GM12874 (cell line): ENCODE measurements at regions not wholly inside any gene's neighbourhood (a gene's known extent, or its start where the extent isn't known, plus 50 kb on each side); places are given as distances from the start of the nearest gene placed in this dataset.

Experiments used
- CTCF ChIP-seq: IDR thresholded peaks from 2 replicates; pipeline ENCODE4 v1.5.1; 2011; ENCODE audit warnings: low read depth, mild to moderate bottlenecking, control low read depth, low read length, moderate library complexity; ENCODE audit not compliant: insufficient read depth

- TF ChIP-seq CTCF: no peak
Measured at GRCh38 chr14:98350213-98350612, 921.8 kb downstream of the BCL11B start.

GRCh38 chr14:98364961-98365360 lies 907.0 kb downstream of the BCL11B start:
- TF ChIP-seq CTCF: no peak

- no peak for TF ChIP-seq CTCF
Measured at GRCh38 chr14:98366429-98366828, 905.6 kb downstream of the BCL11B start.

- no peak for TF ChIP-seq CTCF
Measured at GRCh38 chr14:98368221-98368620, 903.8 kb downstream of the BCL11B start.

GRCh38 chr14:98368916-98369315 lies 903.1 kb downstream of the BCL11B start:
- TF ChIP-seq CTCF: no peak

- no peak for TF ChIP-seq CTCF
Measured at GRCh38 chr14:98369344-98369743, 902.7 kb downstream of the BCL11B start.

GRCh38 chr14:98370352-98370751 lies 901.6 kb downstream of the BCL11B start:
- no peak for TF ChIP-seq CTCF

GRCh38 chr14:98371141-98371540 lies 900.9 kb downstream of the BCL11B start:
- TF ChIP-seq CTCF: no peak
